HG03575 (cell line): ENCODE measurements at regions not wholly inside any gene's neighbourhood (a gene's known extent, or its start where the extent isn't known, plus 50 kb on each side); places are given as distances from the start of the nearest gene placed in this dataset.
"Not testable (repeated sequence)": the region's sequence is repeated elsewhere in the genome, so short reads cannot be mapped to it uniquely, and the experiment has no call there.

Experiments used
- ATAC-seq: cut with Tn5 transposase; IDR thresholded peaks from one replicate; pipeline ENCODE4 v1.9.1; 2021; ENCODE audit not compliant: unreplicated experiment, insufficient number of reproducible peaks, low FRiP score; ENCODE audit errors: extremely low read depth

DNA sequence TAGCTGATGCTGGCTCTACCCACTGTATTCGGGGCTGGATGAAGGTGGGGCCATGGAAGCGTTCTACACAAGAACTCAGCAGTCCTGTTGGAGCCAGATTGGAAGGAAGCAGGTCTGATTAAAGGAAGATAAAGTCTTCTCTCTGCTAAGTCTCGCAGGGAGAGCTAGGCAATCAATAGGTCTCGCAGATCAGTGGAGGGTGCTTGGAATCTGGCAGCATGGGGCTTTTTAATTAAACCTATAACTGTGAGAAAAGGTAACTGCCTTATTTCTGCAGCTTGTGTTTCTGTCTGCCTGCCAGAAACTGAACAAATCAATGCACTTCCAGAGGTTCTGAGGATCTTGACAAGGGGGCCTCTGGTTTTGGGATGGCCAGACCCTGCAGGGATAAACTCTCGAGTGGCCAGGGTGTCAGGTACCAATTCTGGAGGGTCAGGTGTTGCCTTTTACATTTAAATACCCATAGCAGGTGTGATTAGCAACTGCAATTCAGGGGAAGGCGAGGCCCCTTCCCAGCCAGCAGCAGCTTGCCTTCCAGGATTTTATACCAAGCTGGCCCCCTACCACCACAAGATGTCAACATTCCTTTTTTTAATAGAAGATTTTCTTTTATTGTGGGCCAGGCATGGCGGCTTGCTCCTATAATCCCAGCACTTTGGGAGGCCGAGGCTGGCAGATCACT, 228.6 kb downstream of the NPIPA7 start:
- ATAC-seq, result not testable (repeated sequence)

DNA sequence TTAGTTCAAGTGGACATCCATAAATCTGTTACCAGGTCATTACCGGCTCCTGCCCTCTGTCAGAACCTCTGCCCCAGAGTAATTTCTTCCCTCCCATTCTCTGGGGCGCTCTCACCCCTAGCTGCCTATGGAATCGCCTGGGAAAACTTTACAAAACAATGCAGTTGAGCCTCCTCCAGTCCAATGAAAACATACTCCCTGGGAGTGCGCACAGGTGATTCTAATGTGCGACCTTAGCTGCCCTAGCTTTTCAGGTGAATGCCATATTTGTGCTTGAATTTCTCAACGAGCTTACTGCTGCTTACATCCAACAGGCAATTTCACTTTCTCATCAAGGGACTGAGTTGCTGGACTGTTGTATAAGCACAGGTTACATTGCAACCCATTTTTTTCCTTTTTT, 230.7 kb downstream of the NPIPA7 start:
- ATAC-seq, result not testable (repeated sequence)

GRCh38 chr16:16610389-16610967, 231.5 kb downstream of the NPIPA7 start:
- not testable (repeated sequence) for ATAC-seq

DNA sequence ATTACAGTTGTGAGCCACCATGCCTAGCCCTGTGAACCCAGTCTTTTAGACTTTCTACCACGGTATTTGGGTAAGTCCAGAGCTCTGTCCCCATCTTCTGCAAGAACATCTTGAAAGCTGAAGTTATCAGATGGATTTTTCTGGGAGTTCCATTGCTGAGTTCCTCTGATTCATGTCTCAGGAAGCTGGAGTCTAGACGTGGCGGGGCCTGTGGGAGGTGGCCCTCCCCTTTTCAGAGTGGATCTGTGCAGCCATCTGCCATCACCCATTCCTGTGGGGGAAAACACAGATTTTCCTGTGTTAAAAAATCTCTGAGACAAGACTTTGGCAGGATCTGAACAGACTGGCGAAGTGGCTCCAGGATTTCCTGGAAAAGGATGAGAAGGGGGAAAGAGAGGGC, 234.3 kb downstream of the NPIPA7 start:
- not testable (repeated sequence) for ATAC-seq

DNA sequence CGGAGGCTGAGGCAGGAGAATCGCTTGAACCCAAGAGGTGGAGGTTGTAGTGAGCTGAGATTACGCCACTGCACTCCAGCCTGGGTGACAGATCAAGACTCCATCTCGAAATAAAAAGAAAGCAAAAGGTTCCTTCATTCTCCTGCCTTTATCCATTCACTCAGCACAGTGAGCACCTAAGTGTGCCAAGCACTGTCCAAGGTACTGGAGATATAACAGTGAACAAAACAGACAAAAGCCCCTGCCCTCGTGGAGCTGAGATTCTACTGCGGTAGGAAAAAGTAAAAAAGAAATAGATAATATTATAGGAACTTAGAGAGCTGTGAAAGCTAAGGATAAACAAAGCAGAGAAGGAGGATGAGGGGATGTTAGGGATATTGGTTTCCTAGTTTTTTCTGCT, 235.5 kb downstream of the NPIPA7 start:
- not testable (repeated sequence) for ATAC-seq

DNA sequence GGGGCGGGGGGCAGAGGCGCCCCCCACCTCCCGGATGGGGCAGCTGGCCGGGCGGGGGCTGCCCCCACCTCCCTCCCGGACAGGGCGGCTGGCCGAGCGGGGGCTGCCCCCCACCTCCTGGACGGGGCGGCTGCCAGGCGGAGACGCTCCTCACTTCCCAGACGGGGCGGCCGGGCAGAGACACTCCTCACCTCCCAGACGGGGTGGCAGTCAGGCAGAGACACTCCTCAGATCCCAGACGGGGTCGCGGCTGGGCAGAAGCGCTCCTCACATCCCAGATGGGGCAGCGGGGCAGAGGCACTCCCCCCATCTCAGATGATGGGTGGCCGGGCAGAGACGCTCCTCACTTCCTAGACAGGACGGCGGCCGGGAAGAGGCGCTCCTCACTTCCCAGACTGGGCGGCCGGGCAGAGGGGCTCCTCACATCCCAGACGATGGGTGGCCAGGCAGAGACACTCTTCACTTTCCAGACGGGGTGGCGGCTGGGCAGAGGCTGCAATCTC, 240.1 kb downstream of the NPIPA7 start:
- ATAC-seq, result not testable (repeated sequence)

GRCh38 chr16:16624367-16624766, 245.4 kb downstream of the NPIPA7 start:
- not testable (repeated sequence) for ATAC-seq

GRCh38 chr16:16625140-16625539, 246.2 kb downstream of the NPIPA7 start:
- ATAC-seq, result not testable (repeated sequence)

DNA sequence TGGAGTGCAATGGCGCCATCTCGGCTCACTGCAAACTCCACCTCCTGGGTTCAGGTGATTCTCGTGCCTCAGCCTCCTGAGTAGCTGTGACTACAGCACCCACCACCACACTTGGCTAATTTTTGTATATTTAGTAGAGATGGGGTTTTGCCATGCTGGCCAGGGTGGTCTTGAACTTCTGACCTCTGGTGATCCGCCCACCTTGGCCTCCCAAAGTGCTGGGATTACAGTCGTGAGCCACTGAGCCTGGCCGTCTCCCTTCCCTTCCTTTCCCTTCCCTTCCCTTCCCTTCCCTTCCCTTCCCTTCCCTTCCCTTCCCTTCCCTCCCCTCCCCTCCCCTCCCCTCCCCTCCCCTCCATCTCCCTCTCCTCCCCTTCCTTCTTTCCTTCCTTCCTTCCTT, 248.9 kb downstream of the NPIPA7 start:
- ATAC-seq, result not testable (repeated sequence)

GRCh38 chr16:16638231-16638630, 259.3 kb downstream of the NPIPA7 start:
- not testable (repeated sequence) for ATAC-seq

DNA sequence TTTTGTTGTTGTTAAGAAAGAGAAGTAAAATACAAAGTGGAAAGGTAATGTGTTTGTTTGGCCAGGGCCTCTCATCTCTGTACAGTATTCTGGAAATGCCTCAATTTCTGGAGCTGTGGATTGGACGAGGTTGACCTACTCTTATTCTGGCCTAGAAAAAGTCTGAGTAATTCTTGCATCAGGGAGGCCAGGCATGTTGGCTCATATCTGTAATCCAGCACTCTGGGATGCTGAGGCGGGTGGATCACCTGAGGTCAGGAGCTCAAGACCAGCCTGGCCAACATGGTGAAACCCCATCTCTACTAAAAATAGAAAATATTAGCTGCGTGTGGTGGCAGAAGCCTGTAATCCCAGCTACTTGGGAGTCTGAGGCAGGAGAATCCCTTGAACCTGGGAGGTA, 259.8 kb downstream of the NPIPA7 start:
- not testable (repeated sequence) for ATAC-seq

- not testable (repeated sequence) for ATAC-seq
These were observed 264.9 kb downstream of the NPIPA7 start for GRCh38 chr16:16643828-16644227.

DNA sequence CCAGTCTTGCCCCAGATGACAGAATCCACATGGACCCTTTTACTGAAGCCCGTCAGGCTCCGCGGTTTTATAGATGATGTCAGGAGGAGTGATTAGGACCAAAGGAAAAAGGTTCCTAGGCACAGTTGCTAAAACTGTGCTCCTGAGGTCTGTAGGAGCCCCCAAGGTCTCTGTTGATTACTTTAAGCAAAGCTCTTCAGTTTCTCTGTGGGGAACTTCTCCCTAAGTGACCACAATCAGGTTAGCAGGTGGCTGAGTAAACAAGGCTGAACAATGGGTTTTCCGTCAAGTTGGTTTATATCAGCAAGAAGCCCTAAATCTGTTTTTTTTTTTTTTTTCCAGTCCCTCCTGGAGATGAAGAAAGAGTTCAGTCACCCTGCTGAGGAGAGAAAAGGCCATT, 269.1 kb downstream of the NPIPA7 start:
- ATAC-seq, result not testable (repeated sequence)

DNA sequence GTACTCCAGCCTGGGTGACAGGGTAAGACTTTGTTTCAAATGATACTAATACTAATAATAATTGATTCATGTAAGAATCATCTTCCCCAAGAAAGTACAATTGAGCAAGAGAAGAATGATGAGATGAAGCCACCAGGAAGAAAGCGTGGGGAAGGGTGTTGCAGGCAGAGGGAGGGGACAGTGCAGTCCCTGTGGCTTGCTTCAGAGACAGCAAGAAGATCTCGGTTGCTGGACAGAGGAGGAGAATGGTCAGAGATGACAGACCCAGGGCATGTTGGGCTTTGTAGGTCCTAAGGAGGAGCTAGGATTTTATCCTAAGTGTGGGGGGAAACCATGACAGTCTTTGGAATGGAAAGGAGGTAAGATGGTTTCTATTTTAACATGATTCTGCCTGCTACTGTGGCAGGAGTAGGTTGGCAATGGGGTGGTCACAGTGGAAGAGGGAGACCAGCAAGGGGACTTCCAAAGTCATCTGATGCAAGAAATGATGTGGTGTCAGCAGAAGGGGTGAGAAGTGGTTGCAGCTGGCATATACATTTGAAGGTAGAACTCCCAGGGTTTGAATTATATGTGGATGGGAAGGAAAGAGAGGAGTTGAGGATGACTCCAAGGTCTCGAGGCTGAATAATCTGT, 293.4 kb downstream of the NPIPA7 start:
- ATAC-seq, result not testable (repeated sequence)

GRCh38 chr16:16674820-16675219, 295.9 kb downstream of the NPIPA7 start:
- not testable (repeated sequence) for ATAC-seq

DNA sequence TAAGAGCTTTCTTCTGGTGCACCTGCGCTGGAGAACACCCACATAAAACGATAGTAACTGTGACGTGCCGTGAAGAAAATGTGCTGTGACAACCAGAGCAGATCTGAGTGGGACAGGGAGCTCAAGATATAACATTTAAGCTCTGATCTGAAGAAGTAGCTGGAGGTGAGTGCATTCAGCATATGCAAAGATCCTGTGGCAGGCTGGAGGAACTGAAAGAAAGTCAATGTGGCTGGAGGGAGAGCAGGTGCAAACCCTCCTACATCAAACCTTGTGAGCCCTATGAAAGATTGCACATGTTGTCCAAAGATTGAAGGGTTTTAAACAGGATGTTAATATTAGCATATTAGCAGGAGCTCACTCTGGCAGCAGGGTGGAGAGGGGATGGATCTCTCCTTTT, 342.9 kb downstream of the NPIPA7 start:
- not testable (repeated sequence) for ATAC-seq

DNA sequence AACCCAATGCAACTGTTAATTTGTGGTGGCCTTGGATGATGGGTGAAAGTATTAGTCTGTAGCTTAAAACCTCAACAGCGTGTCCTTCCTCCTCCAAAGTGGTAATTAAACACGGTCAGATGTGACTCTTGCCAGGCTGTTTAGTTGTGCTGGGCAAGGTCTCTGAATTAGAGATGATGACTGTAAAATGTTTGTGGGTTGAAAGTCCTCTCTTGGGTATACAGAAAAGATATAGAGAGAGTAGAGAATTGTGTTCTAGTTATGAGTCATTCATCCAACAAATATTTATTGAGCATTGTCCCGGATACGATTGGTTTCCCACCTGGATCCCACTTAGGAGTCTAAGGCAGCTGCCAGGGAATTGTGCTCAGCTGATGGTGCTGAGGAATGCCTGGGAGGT, 343.7 kb downstream of the NPIPA7 start:
- not testable (repeated sequence) for ATAC-seq

DNA sequence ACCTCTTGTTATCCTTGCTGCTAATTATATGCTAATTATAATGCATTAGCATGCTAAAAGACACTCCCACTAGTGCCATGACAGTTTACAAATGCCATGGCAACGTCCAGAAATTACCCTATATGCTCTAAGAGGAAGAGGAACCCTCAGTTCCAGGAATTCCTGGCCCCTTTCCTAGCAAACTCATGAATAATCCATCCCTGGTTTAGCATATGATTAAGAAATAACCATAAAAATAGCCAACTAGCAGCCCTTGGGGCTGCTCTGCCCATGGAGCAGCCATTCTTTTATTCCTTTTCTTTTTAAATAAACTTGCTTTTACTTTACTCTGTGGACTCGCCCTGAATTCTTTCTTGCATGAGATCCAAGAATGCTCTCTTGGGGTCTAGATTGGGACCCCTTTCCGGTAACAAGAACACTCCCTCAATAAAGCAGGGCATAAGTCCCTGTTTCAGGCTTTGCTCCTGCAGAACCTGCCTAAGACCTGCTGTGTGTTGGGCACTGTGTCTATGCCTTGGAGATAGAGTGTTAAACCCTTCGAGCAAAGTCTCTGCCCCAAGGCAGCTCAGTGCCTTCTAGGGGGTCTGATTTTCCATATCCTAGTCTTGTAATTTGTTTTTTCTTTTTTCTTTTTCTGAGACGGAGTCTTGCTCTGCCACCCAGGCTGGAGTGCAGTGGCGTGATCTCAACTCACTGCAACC, 345.0 kb downstream of the NPIPA7 start:
- ATAC-seq, result not testable (repeated sequence)

DNA sequence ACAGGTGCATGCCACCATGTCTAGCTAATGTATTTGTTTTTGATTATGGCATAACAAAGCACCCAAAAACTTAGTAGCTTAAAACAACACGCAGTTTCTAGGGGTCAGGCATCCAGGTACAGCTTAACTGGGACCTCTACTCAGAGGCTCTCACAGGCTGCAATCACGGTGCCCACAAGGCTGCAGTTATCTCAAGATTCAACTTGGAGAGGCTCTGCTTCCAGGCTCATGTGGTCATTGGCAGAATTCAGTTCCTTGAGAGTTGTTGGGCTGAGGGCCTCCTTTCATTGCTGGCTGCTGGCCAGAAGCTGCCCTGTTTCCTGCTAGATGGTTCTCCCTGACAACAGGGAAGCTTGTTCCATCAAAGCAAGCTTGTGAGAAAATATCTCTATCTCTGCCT, 348.1 kb downstream of the NPIPA7 start:
- not testable (repeated sequence) for ATAC-seq
